ENCODE measurements at regions not wholly inside any gene's neighbourhood (a gene's known extent, or its start where the extent isn't known, plus 50 kb on each side); places are given as distances from the start of the nearest gene placed in this dataset.
A peak's percentile ranks its signal among the peaks of the same experiment; 100 is the strongest.
"Not testable (repeated sequence)": the region's sequence is repeated elsewhere in the genome, so short reads cannot be mapped to it uniquely, and the experiment has no call there.

DNA sequence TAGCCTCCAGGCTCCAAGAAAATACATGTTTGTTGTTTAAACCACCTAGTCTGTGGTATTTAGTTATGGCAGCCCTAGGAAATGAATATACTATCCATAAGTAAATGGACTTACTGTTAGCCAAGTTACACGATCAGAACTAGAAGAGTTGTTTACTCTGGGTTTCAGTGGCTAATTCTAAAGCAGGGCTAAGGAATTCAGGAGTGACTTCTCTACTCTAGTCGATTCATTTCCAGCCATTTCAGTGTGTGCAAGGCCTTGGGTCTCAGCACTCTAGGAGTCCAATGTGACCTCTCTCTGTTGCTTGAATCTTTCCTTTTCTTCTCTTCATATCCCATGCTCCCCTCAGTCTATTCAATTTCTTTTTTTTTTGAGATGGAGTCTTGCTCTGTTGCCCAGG lies 66.7 kb downstream of the BHLHE40 start:
- in situ Hi-C loops (cut with MboI; ENCODE audit: low pct_unique_long_range_greater_than_20kb, low sequenced_read_pairs, unreplicated experiment) = no loop called here
- TF ChIP-seq, protein P1, sequence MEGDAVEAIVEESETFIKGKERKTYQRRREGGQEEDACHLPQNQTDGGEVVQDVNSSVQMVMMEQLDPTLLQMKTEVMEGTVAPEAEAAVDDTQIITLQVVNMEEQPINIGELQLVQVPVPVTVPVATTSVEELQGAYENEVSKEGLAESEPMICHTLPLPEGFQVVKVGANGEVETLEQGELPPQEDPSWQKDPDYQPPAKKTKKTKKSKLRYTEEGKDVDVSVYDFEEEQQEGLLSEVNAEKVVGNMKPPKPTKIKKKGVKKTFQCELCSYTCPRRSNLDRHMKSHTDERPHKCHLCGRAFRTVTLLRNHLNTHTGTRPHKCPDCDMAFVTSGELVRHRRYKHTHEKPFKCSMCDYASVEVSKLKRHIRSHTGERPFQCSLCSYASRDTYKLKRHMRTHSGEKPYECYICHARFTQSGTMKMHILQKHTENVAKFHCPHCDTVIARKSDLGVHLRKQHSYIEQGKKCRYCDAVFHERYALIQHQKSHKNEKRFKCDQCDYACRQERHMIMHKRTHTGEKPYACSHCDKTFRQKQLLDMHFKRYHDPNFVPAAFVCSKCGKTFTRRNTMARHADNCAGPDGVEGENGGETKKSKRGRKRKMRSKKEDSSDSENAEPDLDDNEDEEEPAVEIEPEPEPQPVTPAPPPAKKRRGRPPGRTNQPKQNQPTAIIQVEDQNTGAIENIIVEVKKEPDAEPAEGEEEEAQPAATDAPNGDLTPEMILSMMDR (IDR thresholded peaks at IDR 0.05; ENCODE audit: extremely low read depth, insufficient read depth, missing control alignments) = no peak
- no peak for DNase-seq (ENCODE audit: low spot score)

DNA sequence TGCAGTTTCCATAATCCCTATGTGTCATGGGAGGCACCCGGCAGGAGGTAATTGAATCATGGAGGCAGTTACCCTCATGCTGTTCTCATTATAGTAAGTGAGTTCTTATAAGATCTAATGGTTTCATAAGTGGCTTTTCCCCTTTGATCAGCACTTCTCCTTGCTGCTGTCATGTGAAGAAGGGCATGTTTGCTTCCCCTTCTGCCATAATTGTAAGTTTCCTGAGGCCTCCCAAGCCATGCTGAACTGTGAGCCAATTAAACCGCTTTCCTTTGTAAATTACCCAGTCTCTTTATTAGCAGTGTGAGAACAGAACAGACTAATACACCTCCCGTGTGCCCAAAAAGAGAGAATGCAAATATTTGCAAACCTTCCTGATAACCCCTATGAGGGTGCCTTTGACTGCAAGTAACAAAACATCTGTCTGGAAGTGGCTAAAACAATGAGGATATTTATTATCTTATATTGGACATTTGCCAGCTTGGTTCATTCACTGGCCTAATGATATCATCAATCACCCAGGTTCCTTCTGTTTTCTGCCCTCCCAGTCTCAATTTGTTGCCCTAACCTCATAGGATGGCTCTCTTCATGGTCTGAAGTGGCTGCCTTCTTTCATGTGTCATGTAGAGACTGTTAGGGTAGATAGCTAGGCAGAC lies 68.7 kb downstream of the BHLHE40 start:
- in situ Hi-C loops (cut with MboI; ENCODE audit: low pct_unique_long_range_greater_than_20kb, low sequenced_read_pairs, unreplicated experiment) = no loop called here
- TF ChIP-seq, protein P1 (IDR thresholded peaks at IDR 0.05; ENCODE audit: extremely low read depth, insufficient read depth, missing control alignments) = no peak
- DNase-seq (ENCODE audit: low spot score) = no peak

DNA sequence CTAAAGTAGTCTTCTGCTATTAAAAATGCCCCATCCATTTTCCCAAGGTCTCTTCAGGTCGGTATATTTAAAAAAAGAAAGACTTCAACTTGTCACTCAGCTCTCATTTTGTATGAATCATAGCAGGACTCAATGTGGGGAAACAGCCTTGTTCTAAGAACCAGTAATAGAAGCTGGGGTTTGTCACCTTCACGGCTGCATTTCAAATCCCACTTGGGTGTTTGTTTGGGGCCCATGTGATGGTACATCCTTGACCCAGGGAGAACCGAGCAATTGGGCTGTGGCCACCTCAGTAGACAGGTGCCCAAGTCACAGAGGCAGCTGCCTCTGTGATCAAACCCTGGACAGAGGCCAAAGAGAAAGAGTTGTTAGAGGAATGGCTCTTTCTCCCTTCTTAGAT lies 70.3 kb upstream of the ARL8B start:
- TF ChIP-seq, protein P1 (IDR thresholded peaks at IDR 0.05; ENCODE audit: extremely low read depth, insufficient read depth, missing control alignments) = no peak
- in situ Hi-C loops (cut with MboI; ENCODE audit: low pct_unique_long_range_greater_than_20kb, low sequenced_read_pairs, unreplicated experiment) = loop anchor here (10.0 to 25.0 kb wide), 2 partner anchors 337 to 714 kb away; no protein-coding TSS in a partner anchor
- DNase-seq (ENCODE audit: low spot score) = peak; percentile 31

DNA sequence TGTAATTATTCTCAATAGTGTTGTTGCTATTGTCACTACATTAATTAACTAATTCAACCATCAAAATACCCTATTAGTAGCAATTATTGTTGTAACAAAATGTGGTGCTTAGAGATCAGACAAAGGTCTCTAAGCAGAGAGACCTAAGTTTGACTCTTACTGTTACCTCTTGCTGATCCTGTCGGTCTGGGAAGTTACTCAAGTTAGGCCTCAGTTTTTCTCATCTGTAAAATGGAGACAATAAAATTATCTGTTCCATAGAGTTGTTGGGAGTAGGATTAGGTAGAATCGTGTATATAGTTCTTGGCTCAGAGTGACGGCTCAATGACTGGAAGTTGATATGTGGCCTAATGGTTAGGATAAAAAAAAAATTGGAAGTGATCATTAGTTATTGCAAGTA lies 69.8 kb upstream of the ARL8B start:
- no peak for DNase-seq (ENCODE audit: low spot score)
- in situ Hi-C loops (cut with MboI; ENCODE audit: low pct_unique_long_range_greater_than_20kb, low sequenced_read_pairs, unreplicated experiment) = loop anchor here (10.0 to 25.0 kb wide), 2 partner anchors 337 to 715 kb away; no protein-coding TSS in a partner anchor
- TF ChIP-seq, protein P1 (IDR thresholded peaks at IDR 0.05; ENCODE audit: extremely low read depth, insufficient read depth, missing control alignments) = no peak

DNA sequence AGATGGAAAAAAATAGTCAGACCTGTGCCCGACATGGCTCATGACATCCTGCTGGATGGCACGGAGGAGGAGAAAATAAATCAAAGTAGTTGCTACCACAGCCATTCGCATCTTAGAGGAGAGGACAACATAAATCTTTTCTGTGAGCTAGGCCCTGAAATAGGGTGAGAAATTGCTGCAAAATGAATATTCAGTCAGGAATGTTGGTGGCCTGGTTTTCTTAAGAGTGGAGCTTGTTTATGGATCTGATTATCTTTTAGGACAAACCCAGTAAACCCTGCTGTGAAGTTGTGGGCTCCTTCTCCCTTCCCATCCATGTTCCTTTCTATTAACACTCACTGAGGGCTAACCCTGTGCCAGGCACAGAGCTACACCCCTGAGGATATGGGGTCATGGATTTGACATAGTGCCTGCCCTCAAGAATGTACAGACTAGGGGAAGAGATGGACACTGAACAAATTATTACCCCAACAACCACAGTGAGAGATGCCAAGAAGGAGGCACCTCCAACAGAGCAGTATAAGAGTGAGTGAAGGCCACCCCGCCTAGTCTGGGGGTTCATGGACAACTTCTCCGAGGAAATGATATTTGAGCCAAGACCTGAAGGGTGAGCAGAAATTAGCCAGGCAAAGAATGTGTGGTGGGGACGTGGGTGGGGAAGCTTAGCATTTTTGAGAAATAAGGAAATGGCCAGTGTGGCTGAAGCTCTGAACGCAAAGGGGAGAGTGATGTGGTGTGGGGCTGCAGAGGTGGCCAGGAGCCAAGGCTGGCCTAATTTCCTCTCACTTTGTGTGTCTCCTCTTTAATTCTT lies 68.9 kb upstream of the ARL8B start:
- TF ChIP-seq, protein P1 (IDR thresholded peaks at IDR 0.05; ENCODE audit: extremely low read depth, insufficient read depth, missing control alignments) = no peak
- no peak for DNase-seq (ENCODE audit: low spot score)
- in situ Hi-C loops (cut with MboI; ENCODE audit: low pct_unique_long_range_greater_than_20kb, low sequenced_read_pairs, unreplicated experiment) = loop anchor here (10.0 to 25.0 kb wide), 2 partner anchors 338 to 716 kb away; no protein-coding TSS in a partner anchor

DNA sequence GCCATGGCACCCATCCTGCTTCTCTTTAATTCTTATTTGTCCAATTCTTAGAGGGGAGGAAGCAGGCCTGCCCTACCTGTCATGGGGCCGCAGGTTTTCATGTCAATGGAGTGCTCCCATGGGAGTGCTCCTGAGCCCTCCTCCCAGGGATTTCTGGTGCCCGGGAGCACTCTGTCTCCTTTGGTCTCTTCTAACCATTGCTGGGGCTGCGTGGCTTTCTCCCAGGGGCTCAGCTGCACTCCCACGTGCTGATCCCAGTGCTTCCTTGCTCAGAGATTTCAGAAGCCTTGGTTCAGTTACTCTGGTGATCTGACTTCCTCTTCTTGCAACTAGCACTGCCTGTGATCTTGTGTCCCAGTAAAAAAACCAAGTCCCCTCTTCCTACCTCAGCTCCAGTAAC lies 68.0 kb upstream of the ARL8B start:
- DNase-seq (ENCODE audit: low spot score) = no peak
- in situ Hi-C loops (cut with MboI; ENCODE audit: low pct_unique_long_range_greater_than_20kb, low sequenced_read_pairs, unreplicated experiment) = loop anchor here (10.0 to 25.0 kb wide), 2 partner anchors 339 to 717 kb away; no protein-coding TSS in a partner anchor

DNA sequence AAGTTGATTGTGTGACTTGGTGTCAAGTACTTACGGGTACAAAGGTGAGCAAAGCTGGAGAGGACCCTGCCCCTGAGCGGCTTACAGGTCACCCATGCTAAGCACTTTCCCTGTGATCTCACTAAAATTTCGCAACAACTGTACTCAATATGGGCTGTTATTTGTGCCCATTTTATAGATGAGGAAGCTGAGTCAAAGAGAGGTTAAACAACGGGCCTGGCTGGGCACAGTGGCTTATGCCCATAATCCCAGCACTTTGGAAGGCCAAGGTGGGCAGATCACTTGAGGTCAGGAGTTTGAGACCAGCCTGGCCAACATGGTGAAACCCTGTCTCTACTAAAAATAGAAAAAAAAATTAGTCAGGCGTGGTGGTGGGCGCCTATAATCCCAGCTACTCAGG lies 67.5 kb upstream of the ARL8B start:
- in situ Hi-C loops (cut with MboI; ENCODE audit: low pct_unique_long_range_greater_than_20kb, low sequenced_read_pairs, unreplicated experiment) = loop anchor here (10.0 to 25.0 kb wide), 2 partner anchors 340 to 717 kb away; no protein-coding TSS in a partner anchor

More for the DNA sequence above, 68.0 kb upstream of the ARL8B start:
- TF ChIP-seq, protein P1 (IDR thresholded peaks at IDR 0.05; ENCODE audit: extremely low read depth, insufficient read depth, missing control alignments) = no peak

More for the DNA sequence above, 67.5 kb upstream of the ARL8B start:
- DNase-seq (ENCODE audit: low spot score) = not testable (repeated sequence)
